ENCODE measurements at regions not wholly inside any gene's neighbourhood (a gene's known extent, or its start where the extent isn't known, plus 50 kb on each side); places are given as distances from the start of the nearest gene placed in this dataset.

GRCh38 chr9:129287619-129288305, 109.7 kb upstream of the IER5L start:
- TF ChIP-seq CTCF (IDR thresholded peaks at IDR 0.05) (no peak), POLR2A (IDR thresholded peaks at IDR 0.05) (no peak), POLR2AphosphoS5 (IDR thresholded peaks at IDR 0.05) (no peak), EP300 (IDR thresholded peaks at IDR 0.05) (no peak)
